ENCODE measurements at regions not wholly inside any gene's neighbourhood (a gene's known extent, or its start where the extent isn't known, plus 50 kb on each side); places are given as distances from the start of the nearest gene placed in this dataset.

DNA sequence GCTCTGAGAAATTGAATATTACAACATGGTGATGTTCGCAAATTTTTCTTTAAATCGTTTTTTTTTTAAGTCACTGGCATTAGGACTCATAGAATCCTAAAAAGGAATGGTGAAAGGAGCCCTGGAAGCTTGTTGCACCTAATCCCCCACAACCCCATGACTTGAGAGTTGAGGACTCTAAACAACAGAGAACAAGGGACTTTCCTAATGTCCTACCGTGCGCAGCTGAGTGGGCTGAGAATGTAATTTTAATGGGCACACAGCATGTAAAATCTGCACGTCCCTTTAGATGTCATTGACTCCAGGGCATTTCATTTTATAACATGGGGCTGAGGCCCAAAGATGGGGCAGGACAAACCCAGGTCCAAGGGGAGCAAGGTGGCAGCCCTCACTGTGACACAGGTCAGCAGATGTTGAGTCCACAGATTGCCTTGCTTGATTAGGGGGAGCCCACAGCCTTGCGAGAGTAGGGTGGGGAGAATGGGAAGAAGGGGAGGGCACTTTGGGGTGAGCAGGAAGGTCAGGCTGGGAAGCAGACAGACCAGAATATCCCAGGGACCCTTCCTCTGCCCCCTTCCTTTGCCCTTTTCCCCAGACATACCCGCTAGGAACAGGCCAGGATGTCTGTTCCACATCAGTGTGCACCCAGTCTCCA is 208.4 kb upstream of the ZMIZ1 start:
- no peak for TF ChIP-seq POLR2A (IDR thresholded peaks at IDR 0.05)
- TF ChIP-seq, protein P1, sequence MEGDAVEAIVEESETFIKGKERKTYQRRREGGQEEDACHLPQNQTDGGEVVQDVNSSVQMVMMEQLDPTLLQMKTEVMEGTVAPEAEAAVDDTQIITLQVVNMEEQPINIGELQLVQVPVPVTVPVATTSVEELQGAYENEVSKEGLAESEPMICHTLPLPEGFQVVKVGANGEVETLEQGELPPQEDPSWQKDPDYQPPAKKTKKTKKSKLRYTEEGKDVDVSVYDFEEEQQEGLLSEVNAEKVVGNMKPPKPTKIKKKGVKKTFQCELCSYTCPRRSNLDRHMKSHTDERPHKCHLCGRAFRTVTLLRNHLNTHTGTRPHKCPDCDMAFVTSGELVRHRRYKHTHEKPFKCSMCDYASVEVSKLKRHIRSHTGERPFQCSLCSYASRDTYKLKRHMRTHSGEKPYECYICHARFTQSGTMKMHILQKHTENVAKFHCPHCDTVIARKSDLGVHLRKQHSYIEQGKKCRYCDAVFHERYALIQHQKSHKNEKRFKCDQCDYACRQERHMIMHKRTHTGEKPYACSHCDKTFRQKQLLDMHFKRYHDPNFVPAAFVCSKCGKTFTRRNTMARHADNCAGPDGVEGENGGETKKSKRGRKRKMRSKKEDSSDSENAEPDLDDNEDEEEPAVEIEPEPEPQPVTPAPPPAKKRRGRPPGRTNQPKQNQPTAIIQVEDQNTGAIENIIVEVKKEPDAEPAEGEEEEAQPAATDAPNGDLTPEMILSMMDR (IDR thresholded peaks at IDR 0.05): no peak
